GM21529 (cell line): ENCODE measurements at regions not wholly inside any gene's neighbourhood (a gene's known extent, or its start where the extent isn't known, plus 50 kb on each side); places are given as distances from the start of the nearest gene placed in this dataset.

Experiments used
- ATAC-seq: cut with Tn5 transposase; IDR thresholded peaks from one replicate; pipeline ENCODE4 v1.9.1; 2021; ENCODE audit not compliant: unreplicated experiment

GRCh38 chr1:168391851-168392681, 111.4 kb downstream of the TBX19 start:
- no peak for ATAC-seq

GRCh38 chr1:168390271-168390670, 109.6 kb downstream of the TBX19 start:
- no peak for ATAC-seq

GRCh38 chr1:168387781-168388760, 107.4 kb downstream of the TBX19 start:
- ATAC-seq, result no peak

- peak; percentile 51 for ATAC-seq
These were observed 106.4 kb downstream of the TBX19 start for GRCh38 chr1:168386949-168387586.

GRCh38 chr1:168386492-168386891, 105.8 kb downstream of the TBX19 start:
- no peak for ATAC-seq

GRCh38 chr1:168381850-168382249, 101.2 kb downstream of the TBX19 start:
- ATAC-seq, result no peak

GRCh38 chr1:168380945-168381344, 100.3 kb downstream of the TBX19 start:
- ATAC-seq, result no peak

GRCh38 chr1:168379104-168379860, 98.6 kb downstream of the TBX19 start:
- no peak for ATAC-seq

- ATAC-seq, result no peak
These were observed 95.1 kb downstream of the TBX19 start for GRCh38 chr1:168375566-168376300.

GRCh38 chr1:168374566-168374965, 93.9 kb downstream of the TBX19 start:
- no peak for ATAC-seq

GRCh38 chr1:168373869-168374268, 93.2 kb downstream of the TBX19 start:
- ATAC-seq, result no peak

GRCh38 chr1:168372861-168373371, 92.2 kb downstream of the TBX19 start:
- ATAC-seq, result no peak

GRCh38 chr1:168372307-168372706, 91.6 kb downstream of the TBX19 start:
- ATAC-seq, result no peak

GRCh38 chr1:168371477-168371876, 90.8 kb downstream of the TBX19 start:
- ATAC-seq, result no peak

GRCh38 chr1:168370586-168370985, 89.9 kb downstream of the TBX19 start:
- ATAC-seq, result no peak

- no peak for ATAC-seq
These were observed 89.0 kb downstream of the TBX19 start for GRCh38 chr1:168369655-168370054.

- ATAC-seq, result no peak
These were observed 87.5 kb downstream of the TBX19 start for GRCh38 chr1:168368131-168368530.

GRCh38 chr1:168365719-168366479, 85.2 kb downstream of the TBX19 start:
- no peak for ATAC-seq
